ENCODE measurements at regions not wholly inside any gene's neighbourhood (a gene's known extent, or its start where the extent isn't known, plus 50 kb on each side); places are given as distances from the start of the nearest gene placed in this dataset.
"Not testable (repeated sequence)": the region's sequence is repeated elsewhere in the genome, so short reads cannot be mapped to it uniquely, and the experiment has no call there.

DNA sequence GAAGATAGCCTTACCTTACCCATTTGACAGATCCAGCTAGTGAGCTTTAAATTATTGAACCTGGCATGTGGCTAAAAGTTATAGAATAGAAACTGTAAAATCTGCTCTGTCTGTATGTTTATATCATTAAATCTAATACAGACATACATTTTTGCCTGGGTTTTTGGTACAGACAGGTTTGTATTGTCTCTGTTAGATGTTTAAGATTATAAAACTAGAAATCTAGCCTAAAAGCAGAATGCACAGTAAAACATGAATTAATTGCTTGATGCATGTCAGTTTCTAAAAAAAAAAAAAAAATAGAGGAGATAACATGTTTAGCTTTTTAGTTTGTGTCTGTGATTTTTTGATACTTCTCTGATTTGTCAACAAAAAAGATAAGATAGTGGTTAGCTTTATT, 477.6 kb upstream of the LRRC7 start:
- no peak for DNase-seq

DNA sequence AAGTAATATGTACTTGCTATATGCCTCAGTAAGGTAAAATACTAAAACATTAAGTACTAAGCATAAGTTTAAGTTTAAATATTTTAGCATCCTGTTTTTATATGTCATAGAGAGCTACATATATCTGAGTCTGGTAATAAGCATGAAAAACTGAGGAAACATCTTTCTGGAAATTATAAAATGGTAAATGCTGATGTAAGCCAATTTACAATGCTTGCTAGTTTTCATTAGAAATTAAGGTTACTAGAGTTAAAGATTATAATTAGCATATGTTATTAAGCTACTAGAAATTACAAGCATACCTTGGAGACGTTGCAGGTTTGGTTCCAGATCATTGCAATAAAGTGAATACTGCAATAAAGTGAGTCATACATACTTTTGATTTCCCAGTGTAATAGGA, 477.0 kb upstream of the LRRC7 start:
- no peak for DNase-seq

DNA sequence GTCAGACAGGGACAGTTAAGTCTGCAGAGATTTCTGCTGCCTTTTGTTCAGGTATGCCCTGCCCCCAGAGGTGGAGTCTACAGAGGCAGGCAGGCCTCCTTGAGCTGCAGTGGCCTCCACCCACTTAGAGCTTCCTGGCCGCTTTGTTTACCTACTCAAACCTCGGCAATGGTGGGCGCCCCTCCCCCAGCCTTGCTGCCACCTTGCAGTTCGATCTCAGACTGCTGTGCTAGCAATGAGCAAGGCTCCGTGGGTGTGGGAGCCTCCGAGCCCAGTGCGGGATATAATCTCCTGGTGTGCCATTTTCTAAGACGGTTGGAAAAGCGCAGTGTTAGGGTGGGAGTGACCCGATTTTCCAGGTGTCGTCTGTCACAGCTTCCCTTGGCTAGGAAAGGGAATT, 465.7 kb upstream of the LRRC7 start:
- not testable (repeated sequence) for DNase-seq

DNA sequence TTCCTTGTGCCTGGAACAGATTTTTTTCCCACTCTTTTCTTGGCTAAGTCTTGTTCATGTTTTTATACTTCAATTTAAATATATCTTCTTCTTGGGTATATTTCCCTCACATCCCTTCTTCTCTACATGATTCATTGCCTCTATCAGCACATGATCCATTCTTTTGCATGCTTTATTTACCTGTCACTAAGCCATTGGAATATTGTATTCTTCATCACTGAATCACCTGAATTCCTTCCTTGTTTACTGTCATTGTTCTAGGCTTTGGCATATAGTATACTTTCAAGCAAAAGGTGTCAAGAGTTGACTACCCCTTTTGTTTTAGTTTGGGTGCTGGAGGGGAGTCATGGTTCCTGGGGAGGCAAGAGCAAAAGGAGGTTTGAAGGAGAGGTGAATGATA, 464.5 kb upstream of the LRRC7 start:
- DNase-seq, result no peak

DNA sequence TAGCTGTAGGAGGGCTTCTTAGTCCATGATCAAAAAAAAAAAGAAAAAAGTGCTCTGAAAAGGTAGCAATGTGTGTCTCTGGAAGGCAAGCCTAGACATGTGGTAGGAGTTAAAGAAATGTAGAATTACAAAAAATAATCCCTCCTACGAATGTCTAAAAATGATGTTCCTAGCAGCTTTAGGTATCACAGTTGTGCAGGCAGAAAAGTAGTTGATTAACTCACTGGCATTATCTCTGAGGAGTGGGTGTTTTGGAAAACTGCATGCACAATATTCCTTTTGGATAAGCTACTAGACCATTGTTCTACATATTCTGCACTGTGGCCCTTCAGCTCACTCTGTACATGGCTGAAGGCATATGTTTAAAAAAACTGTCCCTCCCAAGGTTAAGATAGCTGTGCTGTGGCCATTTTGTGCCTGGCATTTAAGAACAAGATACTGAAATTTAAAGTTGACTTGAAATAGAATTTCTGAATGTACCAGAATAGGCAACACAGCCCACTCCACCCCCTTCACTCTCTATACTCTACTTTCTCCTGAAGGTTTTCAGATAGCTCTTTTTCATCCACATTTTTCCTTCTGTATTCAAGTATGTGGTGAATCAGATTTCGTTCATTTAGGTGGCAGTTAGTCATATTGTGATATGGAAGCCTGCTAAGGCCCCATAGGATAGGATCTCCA, 463.9 kb upstream of the LRRC7 start:
- DNase-seq, result no peak

DNA sequence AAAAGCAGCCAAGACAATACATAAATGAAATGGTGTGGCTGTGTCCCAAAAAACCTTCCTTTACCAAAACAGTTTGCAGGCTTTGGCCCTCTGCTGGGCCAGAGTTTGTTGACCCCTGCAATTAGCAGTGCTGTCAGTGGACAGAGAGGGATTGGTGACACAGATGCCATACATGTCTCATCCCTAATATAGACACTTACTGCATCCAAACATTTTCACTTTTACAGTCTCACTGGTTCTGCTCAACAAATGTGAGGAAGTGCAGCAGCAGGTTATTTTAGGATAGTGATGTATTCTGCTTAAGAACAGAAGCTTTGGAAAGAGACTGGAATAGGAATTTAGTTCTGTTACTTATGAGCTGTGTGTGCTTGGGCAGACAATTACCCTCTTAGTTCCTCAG, 462.8 kb upstream of the LRRC7 start:
- DNase-seq, result no peak

DNA sequence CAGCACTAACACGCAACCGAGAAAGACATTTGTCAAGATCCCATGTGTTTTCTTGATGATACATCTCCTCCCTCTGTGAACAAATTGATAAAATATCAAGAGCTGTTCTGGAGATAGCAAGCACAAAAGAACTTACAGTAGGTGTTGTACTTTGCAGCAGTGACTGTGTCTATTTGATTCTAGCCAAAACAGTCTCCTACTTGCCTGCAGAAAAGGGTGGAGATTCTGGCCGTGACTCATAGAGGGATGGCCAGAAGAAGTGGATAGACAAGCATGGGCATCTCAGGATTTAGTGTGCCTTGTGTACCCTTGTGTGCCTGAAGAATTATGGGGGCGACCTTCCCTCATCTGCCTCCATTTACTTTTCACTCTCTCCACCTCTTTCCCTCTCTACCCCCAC, 458.4 kb upstream of the LRRC7 start:
- DNase-seq, result no peak

DNA sequence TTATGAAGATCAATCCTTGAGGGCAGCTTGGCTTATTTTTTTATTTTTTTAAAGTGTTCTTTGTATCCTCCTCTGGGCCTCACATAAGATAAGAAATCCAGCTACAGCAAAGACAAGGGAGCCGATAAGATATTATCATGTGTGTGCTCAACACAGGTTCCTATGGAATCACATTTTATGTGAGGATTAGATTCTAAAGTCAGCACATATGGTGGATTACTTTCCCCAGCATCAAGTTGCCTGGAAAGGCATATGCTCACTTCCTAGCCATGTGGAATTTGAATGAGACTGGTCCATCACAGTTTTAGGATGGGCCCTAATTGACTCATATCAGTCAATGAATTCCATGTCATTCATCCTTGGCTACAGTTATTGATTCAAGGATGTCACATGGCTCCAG, 456.9 kb upstream of the LRRC7 start:
- DNase-seq, result no peak

DNA sequence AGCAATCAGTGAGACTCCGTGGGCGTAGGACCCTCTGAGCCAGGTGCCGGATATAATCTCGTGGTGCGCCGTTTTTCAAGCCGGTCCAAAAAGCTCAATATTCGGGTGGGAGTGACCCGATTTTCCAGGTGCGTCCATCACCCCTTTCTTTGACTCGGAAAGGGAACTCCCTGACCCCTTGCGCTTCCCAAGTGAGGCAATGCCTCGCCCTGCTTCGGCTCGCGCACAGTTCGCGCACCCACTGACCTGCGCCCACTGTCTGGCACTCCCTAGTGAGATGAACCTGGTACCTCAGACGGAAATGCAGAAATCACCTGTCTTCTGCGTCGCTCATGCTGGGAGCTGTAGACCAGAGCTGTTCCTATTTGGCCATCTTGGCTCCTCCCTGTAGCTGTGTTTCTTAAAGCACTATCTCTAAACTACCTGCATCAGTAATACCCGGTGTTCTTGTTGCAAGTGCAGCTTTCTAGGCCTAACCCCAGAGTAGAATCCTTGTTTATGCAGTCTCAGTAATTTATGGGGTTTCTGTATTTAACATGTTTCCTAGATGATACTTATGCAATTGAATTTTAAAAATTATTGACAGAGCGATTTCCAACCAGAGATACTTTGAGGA, 447.5 kb upstream of the LRRC7 start:
- not testable (repeated sequence) for DNase-seq

DNA sequence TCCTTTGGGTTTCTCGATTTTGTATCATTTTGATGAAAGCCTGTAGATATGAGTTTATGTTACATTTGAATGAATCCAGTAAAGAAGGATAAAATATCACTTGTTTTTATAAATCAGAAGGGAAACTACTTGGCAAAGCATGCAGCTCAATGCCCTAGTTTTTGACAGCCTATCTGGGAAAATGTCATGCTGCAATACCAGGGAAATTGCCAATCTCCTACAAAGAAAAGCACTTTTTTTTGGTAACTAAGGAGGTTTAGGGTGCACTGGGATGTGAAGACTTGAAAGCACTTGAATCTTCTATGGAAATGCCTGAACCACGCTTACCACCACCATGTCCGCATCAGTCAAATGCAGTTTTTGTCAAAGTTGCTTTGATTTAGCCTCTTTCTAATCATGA, 446.9 kb upstream of the LRRC7 start:
- DNase-seq, result no peak

DNA sequence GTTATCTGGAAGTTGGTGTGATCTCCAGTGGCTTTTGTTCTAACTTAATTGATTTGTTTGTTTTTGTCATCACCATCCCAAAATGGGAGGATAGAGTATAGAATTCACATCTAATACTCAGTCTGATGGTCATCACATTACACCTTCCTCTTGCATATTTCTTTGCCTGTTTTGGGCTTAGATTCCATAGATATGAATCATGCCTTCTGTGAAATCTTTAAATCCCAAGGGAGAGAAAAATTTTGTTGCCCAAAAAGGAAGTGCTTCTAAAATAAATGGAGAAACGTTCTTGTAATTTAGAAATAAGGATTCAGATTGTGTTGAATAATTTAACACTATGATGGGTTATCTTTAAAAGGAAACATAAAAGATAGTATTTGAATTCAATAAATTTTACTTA, 446.0 kb upstream of the LRRC7 start:
- no peak for DNase-seq

DNA sequence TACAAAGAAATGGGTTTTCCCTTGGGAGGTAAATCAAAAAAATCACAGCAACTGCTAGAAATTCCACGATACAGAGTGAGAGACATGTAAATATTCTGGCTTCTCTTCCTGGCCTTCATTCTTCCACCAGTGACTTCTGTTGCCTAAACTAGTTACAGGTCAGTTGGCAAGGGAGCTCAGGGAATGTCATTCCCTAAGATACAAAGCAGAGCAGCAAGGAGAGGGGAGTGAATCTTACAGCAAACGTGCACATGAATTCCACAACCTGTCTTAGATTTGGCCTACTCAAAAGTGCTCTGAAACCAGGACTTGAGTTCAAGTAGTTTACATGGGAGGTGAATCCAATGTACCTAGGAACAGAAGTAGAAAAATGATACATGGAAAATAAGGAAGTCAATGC, 445.3 kb upstream of the LRRC7 start:
- no peak for DNase-seq

DNA sequence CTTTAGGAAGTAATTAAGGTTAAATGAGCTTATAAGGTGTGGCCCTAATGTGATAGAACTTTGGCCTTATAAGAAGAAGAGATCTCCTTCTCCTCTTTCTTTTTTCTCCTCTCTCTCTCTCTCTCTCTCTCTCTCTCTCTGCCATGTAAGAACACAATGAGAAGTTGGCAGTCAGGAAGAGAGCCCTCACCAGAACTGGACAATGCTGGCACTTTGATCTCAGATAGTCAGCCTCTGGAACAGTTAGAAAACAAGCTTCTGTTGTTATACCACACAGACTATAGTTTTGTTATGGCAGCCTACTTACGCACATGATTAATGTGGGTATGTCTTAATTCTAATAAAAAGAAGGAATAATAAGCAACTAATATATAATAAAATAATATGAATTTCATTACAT, 444.2 kb upstream of the LRRC7 start:
- no peak for DNase-seq

DNA sequence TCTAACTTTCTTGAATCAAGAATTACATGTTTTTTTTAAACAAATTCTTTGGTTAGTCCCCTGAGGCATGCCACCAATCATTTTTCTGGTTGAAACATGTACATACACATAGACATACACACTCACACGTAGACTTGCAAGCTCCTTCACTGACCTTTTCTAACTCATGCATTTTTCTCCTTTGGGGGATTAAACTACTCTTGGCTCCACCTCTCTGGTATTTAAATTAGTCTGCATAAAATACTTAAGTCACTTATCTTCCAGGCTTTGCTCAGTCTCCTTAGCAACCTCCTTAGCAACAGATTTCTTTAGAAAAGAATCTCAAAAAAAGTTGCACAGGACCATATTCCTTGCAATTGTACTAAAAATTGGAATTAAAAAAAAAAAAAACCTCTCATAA, 440.9 kb upstream of the LRRC7 start:
- no peak for DNase-seq

DNA sequence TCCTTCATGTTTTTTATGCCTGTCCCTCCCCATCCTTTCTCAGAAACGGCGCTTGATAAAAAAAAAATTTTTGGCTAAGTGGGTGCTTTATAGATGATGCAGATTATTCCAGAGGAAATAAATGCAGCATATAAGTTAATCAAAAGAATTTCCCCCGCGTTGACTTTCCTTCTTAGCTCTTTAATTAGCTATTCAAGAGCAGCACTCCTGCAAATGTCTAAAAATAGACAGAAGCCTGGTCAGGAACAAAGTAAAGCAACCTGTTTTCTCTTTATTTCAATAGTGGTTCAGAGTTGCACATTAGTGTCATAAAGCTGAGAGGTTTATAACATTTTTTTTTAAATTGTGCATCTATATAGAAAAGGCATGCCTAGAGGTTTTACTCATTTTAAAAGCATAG, 439.5 kb upstream of the LRRC7 start:
- DNase-seq, result no peak

DNA sequence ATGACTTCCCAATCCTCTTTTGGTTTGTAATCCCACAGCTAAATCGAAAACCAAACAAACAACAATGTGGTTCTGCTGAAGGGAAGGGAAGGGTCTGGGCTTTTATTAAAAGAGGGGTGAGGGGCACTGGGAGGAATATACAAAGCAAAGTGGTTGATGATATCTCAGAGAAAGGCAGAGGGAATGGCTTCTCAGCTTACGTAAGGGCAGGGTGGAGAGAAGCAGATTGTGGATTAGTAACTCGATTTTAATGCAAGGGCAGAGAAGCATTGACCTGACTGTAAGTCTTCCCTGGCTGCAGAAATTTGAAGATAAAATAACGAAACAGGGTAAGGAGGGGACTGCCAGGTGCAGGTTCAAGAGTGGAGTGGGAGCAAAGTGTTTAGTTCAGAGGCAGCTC, 438.2 kb upstream of the LRRC7 start:
- no peak for DNase-seq

DNA sequence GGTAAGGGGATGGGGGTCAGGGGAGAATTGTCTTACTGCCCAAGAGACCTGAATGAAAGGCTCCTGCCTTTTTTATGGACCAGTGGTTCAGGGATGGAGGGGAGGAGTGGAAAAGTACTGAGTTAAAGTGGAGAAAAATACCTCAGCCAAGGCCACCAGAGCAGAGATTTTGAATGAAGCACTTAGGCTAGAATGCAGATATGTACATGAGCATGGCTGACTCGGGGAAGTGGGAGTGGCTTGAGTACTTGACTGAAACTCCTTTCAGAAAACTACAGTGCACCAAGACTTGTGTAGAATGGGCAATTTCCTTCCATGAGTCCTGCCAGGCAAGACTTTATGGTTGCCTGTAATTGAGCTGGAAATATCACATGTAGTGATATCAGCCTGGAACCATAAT, 429.6 kb upstream of the LRRC7 start:
- DNase-seq, result no peak

DNA sequence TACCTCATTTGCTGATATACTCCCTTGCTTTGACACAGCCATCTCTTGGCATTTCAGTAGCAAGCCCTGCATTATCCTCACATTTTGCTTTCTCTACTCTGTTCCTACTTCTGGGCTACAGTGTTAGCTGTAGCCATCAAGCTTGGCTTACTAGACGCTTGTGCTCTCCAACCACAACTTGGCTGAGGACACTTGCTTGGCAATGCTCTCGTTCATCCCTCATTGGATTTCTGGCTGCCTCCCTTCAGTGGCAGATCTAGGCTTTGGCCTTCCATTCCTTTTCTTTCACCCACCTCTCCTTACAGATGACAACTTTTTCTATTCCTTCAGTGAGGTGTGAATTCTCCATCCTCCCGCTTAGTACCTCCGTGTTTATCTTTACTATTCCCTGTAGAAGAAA, 428.7 kb upstream of the LRRC7 start:
- no peak for DNase-seq

DNA sequence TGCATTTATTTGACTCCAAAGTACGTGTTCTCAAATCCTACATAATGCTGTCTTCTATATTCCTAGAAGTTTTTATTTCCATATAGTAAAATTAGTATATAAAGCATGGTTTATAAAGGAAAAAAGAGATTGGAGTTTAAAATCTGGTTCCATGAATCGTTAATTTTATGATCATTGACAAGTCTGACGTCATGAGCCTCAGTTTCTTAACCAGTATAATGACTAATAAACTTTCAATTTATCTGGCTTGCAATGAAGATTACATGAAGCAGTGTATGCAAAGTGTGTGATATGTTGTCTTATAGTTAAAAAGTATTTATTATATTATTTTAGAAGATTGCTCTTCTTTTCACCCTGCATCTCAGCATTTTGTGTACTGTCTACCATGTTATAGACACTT, 421.4 kb upstream of the LRRC7 start:
- DNase-seq, result no peak

DNA sequence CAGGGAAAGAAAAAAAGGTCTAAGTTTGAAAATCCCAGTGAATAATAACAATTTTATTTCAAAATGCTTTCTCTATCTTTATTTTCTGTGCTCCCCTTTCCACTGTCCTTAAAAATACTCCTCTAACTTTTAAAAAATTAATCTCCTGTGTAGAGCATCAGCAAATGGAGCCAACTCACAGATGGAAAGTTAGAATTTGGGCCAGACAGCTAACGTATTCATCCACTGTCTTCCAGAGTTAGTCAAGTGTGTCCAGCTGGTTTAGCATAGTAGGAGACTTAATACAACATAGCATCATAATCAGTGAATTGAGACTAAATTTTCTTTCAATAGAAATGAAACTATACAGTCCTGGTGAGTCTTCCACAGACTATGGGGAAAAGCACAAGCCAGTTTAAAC, 419.0 kb upstream of the LRRC7 start:
- no peak for DNase-seq

DNA sequence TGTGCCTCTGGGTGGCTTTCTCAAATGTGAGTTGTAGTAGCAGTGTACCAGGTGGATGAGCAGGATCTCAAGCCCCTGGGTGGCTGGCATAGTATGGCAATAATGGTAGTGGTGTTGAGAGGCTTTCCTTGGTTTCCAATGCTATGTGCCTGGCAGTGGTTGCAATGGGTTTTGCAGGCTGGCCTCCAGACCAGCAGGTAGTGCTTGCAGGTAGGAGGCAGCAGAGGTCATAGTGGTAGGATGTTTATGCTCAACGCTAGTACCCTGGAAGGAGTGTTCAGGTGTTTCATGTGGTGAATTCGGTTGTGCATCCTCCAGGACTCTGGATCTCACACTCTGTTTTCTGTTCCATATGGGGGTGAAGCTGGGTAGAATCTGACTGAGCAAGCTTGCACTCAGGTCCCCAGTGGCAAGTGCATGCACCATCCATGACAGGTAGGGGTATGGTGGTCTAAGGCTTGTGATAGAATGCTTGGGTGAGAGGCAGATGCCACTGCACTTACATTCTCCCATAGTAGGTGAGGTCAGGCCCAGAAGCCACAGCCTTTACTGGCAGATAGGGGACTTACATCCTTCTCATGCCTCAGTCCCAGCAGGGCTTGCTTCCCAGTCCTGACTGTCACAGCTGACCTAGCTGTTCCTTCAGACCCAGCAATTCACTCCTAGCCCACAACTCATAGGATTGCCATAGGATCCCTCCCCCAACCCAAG, 410.5 kb upstream of the LRRC7 start:
- DNase-seq, result no peak

DNA sequence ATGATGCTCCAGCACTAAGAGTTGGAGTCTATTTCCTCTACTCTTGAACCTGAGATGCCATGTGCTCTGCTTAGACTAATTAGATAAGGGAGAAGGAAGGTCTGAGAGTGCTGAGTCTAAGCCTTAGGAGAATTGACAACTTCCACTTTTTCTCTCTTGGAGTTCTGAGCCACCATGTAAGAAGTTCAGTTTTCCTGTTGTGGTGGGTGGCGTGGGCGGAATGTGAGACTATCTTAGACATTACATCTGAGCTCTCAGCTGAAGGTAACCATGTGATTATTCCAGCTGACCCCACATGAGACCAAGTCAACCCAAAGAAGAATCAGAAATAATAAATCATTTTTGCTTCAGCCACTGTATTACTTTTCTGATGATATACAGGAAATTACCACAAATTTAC, 404.5 kb upstream of the LRRC7 start:
- DNase-seq, result no peak

DNA sequence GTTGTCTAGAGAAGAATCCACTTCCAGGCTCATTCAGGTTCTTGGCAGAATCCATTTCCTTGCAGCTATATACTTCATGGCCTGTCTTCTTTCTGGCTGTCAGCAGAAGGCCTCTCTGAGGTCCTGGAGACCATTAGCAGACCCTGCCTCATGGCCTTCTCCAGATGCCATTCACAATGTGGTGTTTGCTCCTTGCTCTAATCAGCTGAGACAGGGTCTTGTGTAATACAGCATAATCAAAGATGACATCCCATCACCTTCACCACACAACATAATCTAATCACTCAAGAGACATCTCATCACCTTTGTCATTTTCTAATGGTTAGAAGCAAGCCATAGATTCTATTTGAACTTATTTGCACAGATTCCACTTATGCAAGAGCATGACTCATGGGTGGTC, 403.9 kb upstream of the LRRC7 start:
- DNase-seq, result no peak

DNA sequence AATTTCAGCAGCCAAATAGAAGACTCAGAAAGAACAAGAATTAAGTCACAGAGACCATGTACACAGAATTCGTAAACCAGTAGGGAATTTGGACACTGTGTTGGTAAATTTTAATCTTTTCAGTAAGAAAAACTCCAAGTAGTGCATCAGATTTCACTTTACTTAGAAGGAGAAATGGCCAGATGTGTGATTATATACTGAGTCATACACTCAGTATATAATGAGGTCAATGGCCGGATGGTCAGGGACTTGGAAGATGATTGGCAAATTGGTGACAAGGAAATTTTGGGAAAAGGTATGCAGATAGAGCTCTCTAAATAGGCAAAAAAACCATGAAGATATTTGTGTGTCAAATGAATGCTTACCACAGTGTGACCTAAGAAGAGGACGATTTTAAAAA, 399.8 kb upstream of the LRRC7 start:
- DNase-seq, result no peak

DNA sequence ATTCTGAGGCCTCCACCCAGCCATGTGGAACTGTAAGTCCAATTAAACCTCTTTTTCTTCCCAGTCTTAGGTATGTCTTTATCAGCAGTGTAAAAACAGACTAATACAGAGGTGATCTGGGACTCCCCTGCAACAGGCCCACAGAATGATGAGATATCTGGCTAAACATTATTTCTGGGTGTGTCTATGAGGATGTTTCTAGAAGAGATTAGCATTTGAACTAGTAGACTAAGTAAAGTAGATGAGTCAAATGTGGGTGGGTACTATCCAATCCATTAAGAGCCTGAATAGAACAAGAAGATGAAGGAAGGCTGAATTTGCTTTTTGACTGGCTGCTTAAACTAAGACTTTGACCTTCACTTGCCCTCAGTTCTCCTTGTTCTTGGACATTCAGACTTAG, 396.5 kb upstream of the LRRC7 start:
- no peak for DNase-seq
